Kasumi-1 (cell line): ENCODE measurements at regions not wholly inside any gene's neighbourhood (a gene's known extent, or its start where the extent isn't known, plus 50 kb on each side); places are given as distances from the start of the nearest gene placed in this dataset.
A peak's percentile ranks its signal among the peaks of the same experiment; 100 is the strongest.

Experiments
- DNase-seq, 2 experiments: peaks; one replicate each; lab custom pipeline; 2025; lab: John Stamatoyannopoulos, UW

- no peak for DNase-seq
Measured at GRCh38 chr12:77629141-77629540, 201.6 kb upstream of the NAV3 start.

- DNase-seq = no peak
Measured at GRCh38 chr12:77625441-77625840, 205.3 kb upstream of the NAV3 start.

GRCh38 chr12:77619425-77619824, 211.3 kb upstream of the NAV3 start:
- DNase-seq = no peak

- no peak for DNase-seq
Measured at GRCh38 chr12:77617818-77618217, 212.9 kb upstream of the NAV3 start.

- no peak for DNase-seq
Measured at GRCh38 chr12:77615332-77615731, 215.4 kb upstream of the NAV3 start.

- peak; percentile 11 to 16 for DNase-seq
Measured at GRCh38 chr12:77613411-77613810, 217.3 kb upstream of the NAV3 start.

- DNase-seq = no peak
Measured at GRCh38 chr12:77610446-77610845, 220.2 kb upstream of the NAV3 start.

- no peak for DNase-seq
Measured at GRCh38 chr12:77609016-77609415, 221.7 kb upstream of the NAV3 start.

GRCh38 chr12:77608271-77608824, 222.3 kb upstream of the NAV3 start:
- no peak for DNase-seq

GRCh38 chr12:77606348-77606747, 224.3 kb upstream of the NAV3 start:
- DNase-seq = no peak

GRCh38 chr12:77603946-77604345, 226.7 kb upstream of the NAV3 start:
- DNase-seq = no peak

GRCh38 chr12:77601069-77601468, 229.6 kb upstream of the NAV3 start:
- DNase-seq = no peak

GRCh38 chr12:77600468-77600843, 230.2 kb upstream of the NAV3 start:
- DNase-seq = no peak

- no peak for DNase-seq
Measured at GRCh38 chr12:77599782-77600467, 230.8 kb upstream of the NAV3 start.

GRCh38 chr12:77594366-77594765, 236.3 kb upstream of the NAV3 start:
- DNase-seq = no peak

GRCh38 chr12:77592836-77593235, 237.9 kb upstream of the NAV3 start:
- DNase-seq = no peak

- DNase-seq = no peak
Measured at GRCh38 chr12:77591959-77592743, 238.5 kb upstream of the NAV3 start.

- DNase-seq = no peak
Measured at GRCh38 chr12:77590306-77590705, 240.4 kb upstream of the NAV3 start.

- DNase-seq = no peak
Measured at GRCh38 chr12:77584860-77585259, 245.8 kb upstream of the NAV3 start.

- DNase-seq = no peak
Measured at GRCh38 chr12:77578466-77579220, 252.1 kb upstream of the NAV3 start.

- no peak for DNase-seq
Measured at GRCh38 chr12:77577791-77578190, 252.9 kb upstream of the NAV3 start.

GRCh38 chr12:77575376-77575919, 255.2 kb upstream of the NAV3 start:
- DNase-seq = no peak
